ENCODE measurements at regions not wholly inside any gene's neighbourhood (a gene's known extent, or its start where the extent isn't known, plus 50 kb on each side); places are given as distances from the start of the nearest gene placed in this dataset.

- TF ChIP-seq KLF8 (tag by site-specific recombination; IDR thresholded peaks at IDR 0.05) (no peak), ZNF354C (tag by site-specific recombination; IDR thresholded peaks at IDR 0.05; ENCODE audit: borderline replicate concordance, low read depth) (no peak)
- ChIA-PET CTCF (interaction anchor here (0.8 to 1.9 kb wide), 2 partner anchors 19 to 24 kb away, joined by 3 to 8 read pairs; no protein-coding TSS in a partner anchor), POLR2A (no interaction called here)
- Histone ChIP-seq H3K27ac (ENCODE audit: extremely low read depth, low read depth, low read length) (no peak overlapping the region), H3K9me3 (ENCODE audit: control insufficient read depth, insufficient read depth, low read depth, low read length) (no peaks in the 10 kb centered on the region), H3K36me3 (ENCODE audit: control insufficient read depth in 2 of 2, insufficient read depth in 1 of 2, low read length in 2 of 2) (no peaks in the 10 kb centered on the region), H3K4me3 (ENCODE audit: low read depth, low read length) (no peak overlapping the region), H3K4me1 (ENCODE audit: control insufficient read depth, insufficient read depth, low read length) (peaks cover 2% of the 10 kb centered on the region; the same call in 1 of the 2 replicates)
Observed at GRCh38 chr6:2611092-2611491, 139.6 kb downstream of the MYLK4 start.

- ChIA-PET POLR2A (no interaction called here), CTCF (interaction anchor here (0.6 kb wide), 1 partner anchor 10 kb away, joined by 6 read pairs; no protein-coding TSS in a partner anchor)
- TF ChIP-seq ZSCAN5A (tag by site-specific recombination; IDR thresholded peaks at IDR 0.05): no peak
- no peak for TF ChIP-seq ZNF26 (tag by site-specific recombination; IDR thresholded peaks at IDR 0.05)
- no peak for TF ChIP-seq ZNF707 (tag by site-specific recombination; IDR thresholded peaks at IDR 0.05)
- no peak for TF ChIP-seq ZSCAN30 (tag by site-specific recombination; IDR thresholded peaks at IDR 0.05)
- no peak for TF ChIP-seq ZBTB44 (tag by site-specific recombination; IDR thresholded peaks at IDR 0.05)
- no peak for TF ChIP-seq FEZF1 (tag by site-specific recombination; IDR thresholded peaks at IDR 0.05)
- TF ChIP-seq MEIS1 (CRISPR knock-in tag; IDR thresholded peaks at IDR 0.05; ENCODE audit: borderline replicate concordance): no peak
- TF ChIP-seq BCL11A (tag by site-specific recombination; IDR thresholded peaks at IDR 0.05; ENCODE audit: low read depth): no peak
- no peak for TF ChIP-seq ZSCAN4 (tag by site-specific recombination; IDR thresholded peaks at IDR 0.05)
- TF ChIP-seq KLF17 (tag by site-specific recombination; IDR thresholded peaks at IDR 0.05): no peak
- TF ChIP-seq ZNF654 (tag by site-specific recombination; IDR thresholded peaks at IDR 0.05; ENCODE audit: low read depth): no peak
- no peak for TF ChIP-seq SCRT1 (tag by site-specific recombination; IDR thresholded peaks at IDR 0.05; ENCODE audit: borderline replicate concordance)
- TF ChIP-seq ZNF311 (tag by site-specific recombination; IDR thresholded peaks at IDR 0.05; ENCODE audit: borderline replicate concordance): no peak
- no peak for TF ChIP-seq ZNF843 (tag by site-specific recombination; IDR thresholded peaks at IDR 0.05)
- no peak for TF ChIP-seq ZNF621 (tag by site-specific recombination; IDR thresholded peaks at IDR 0.05)
- no peak for TF ChIP-seq ZNF777 (tag by site-specific recombination; IDR thresholded peaks at IDR 0.05; ENCODE audit: borderline replicate concordance)
Observed at GRCh38 chr6:2608503-2608902, 142.2 kb downstream of the MYLK4 start.

More at GRCh38 chr6:2608503-2608902, 142.2 kb downstream of the MYLK4 start:
- Histone ChIP-seq H3K4me1 (ENCODE audit: control insufficient read depth, insufficient read depth, low read length) (peaks cover 2% of the 10 kb centered on the region; the same call in 1 of the 2 replicates), H3K36me3 (ENCODE audit: control insufficient read depth in 2 of 2, insufficient read depth in 1 of 2, low read length in 2 of 2) (no peaks in the 10 kb centered on the region), H3K9me3 (ENCODE audit: control insufficient read depth, insufficient read depth, low read depth, low read length) (no peaks in the 10 kb centered on the region), H3K4me3 (ENCODE audit: low read depth, low read length) (no peak overlapping the region), H3K27ac (ENCODE audit: extremely low read depth, low read depth, low read length) (no peak overlapping the region)
